Lower lobe of right lung (tissue), 2 donors: ENCODE measurements at regions not wholly inside any gene's neighbourhood (a gene's known extent, or its start where the extent isn't known, plus 50 kb on each side); places are given as distances from the start of the nearest gene placed in this dataset.
"Not testable (repeated sequence)": the region's sequence is repeated elsewhere in the genome, so short reads cannot be mapped to it uniquely, and the experiment has no call there.

ENCODE experiments used
- ATAC-seq, 2 donors: fragments of 200-7000 bp; cut with Tn5 transposase; one replicate each; pipeline ENCODE4 v1.9.1; 2020 to 2022; ENCODE audit warnings: mild to moderate bottlenecking in 2 of 2, moderate library complexity in 2 of 2
- DNase-seq: peaks from one replicate; pipeline ENCODE4 v3.0.0-alpha.2; 2020
- H3K27ac ChIP-seq: fragments of 200-600 bp; one replicate; pipeline ENCODE4 v1.8.0; 2022
- H3K27me3 ChIP-seq: fragments of 200-600 bp; one replicate; pipeline ENCODE4 v1.8.0; 2022; ENCODE audit warnings: low read depth
- H3K36me3 ChIP-seq: fragments of 200-600 bp; one replicate; pipeline ENCODE4 v1.8.0; 2022; ENCODE audit warnings: mild to moderate bottlenecking
- H3K4me1 ChIP-seq: fragments of 200-600 bp; one replicate; pipeline ENCODE4 v1.8.0; 2022
- H3K4me3 ChIP-seq: fragments of 200-600 bp; one replicate; pipeline ENCODE4 v1.8.0; 2022; ENCODE audit warnings: mild to moderate bottlenecking
- H3K9me3 ChIP-seq: fragments of 200-600 bp; one replicate; pipeline ENCODE4 v1.8.0; 2022
- CTCF ChIP-seq: fragments of 200-600 bp; IDR thresholded peaks from one replicate; pipeline ENCODE4 v1.8.0; 2022; ENCODE audit warnings: antibody characterized with exemption, mild to moderate bottlenecking
- intact Hi-C: fragments of 100-400 bp; cut with DNase I; formaldehyde crosslinking; loops from one replicate; pipeline ENCODE4 v1.11.0; 2022
- donor health status: DM: no; HTN: yes; CAD: no; lungs with severe emphysema.

GRCh38 chr1:163472651-163473248, 151.0 kb downstream of the NUF2 start:
- DNase-seq, result no peak
- H3K9me3 ChIP-seq, result no peaks in the 10 kb centered on the region
- no peak for ATAC-seq
- TF ChIP-seq CTCF, result no peak
- no peaks in the 10 kb centered on the region for H3K36me3 ChIP-seq
- H3K4me3 ChIP-seq, result no peak overlapping the region
- H3K27ac ChIP-seq, result no peak overlapping the region
- H3K4me1 ChIP-seq, result no peaks in the 10 kb centered on the region
- intact Hi-C loops, result no loop called here
- H3K27me3 ChIP-seq, result no peaks in the 10 kb centered on the region

GRCh38 chr1:163477276-163477830, 155.6 kb downstream of the NUF2 start:
- no peak overlapping the region for H3K27ac ChIP-seq
- intact Hi-C loops, result no loop called here
- DNase-seq, result no peak
- H3K4me1 ChIP-seq, result no peaks in the 10 kb centered on the region
- H3K4me3 ChIP-seq, result no peak overlapping the region
- no peaks in the 10 kb centered on the region for H3K27me3 ChIP-seq
- ATAC-seq, result no peak
- H3K9me3 ChIP-seq, result no peaks in the 10 kb centered on the region
- TF ChIP-seq CTCF, result no peak
- H3K36me3 ChIP-seq, result no peaks in the 10 kb centered on the region

- intact Hi-C loops, result not testable (repeated sequence)
These were observed 176.9 kb downstream of the NUF2 start for GRCh38 chr1:163498391-163499330.

GRCh38 chr1:163504331-163504978, 182.7 kb downstream of the NUF2 start:
- no peak for ATAC-seq
- intact Hi-C loops, result no loop called here

More at GRCh38 chr1:163498391-163499330, 176.9 kb downstream of the NUF2 start:
- H3K4me1 ChIP-seq, H3K27ac ChIP-seq, H3K36me3 ChIP-seq, H3K4me3 ChIP-seq, H3K9me3 ChIP-seq, DNase-seq, H3K27me3 ChIP-seq, ATAC-seq: not testable (repeated sequence)

GRCh38 chr1:163509114-163509513, 187.4 kb downstream of the NUF2 start:
- H3K4me3 ChIP-seq, result no peak overlapping the region
- H3K36me3 ChIP-seq, result no peaks in the 10 kb centered on the region
- TF ChIP-seq CTCF, result no peak
- H3K4me1 ChIP-seq, result no peaks in the 10 kb centered on the region
- ATAC-seq (no peak), DNase-seq (no peak)
- H3K9me3 ChIP-seq, result no peaks in the 10 kb centered on the region
- no peak overlapping the region for H3K27ac ChIP-seq
- intact Hi-C loops, result no loop called here
- no peaks in the 10 kb centered on the region for H3K27me3 ChIP-seq

More at GRCh38 chr1:163504331-163504978, 182.7 kb downstream of the NUF2 start:
- H3K36me3 ChIP-seq, result no peaks in the 10 kb centered on the region
- H3K4me3 ChIP-seq, result no peak overlapping the region
- no peaks in the 10 kb centered on the region for H3K27me3 ChIP-seq
- TF ChIP-seq CTCF, result no peak
- no peak overlapping the region for H3K27ac ChIP-seq
- H3K9me3 ChIP-seq, result no peaks in the 10 kb centered on the region
- no peaks in the 10 kb centered on the region for H3K4me1 ChIP-seq
- no peak for DNase-seq
